H9 (cell line): ENCODE measurements at regions not wholly inside any gene's neighbourhood (a gene's known extent, or its start where the extent isn't known, plus 50 kb on each side); places are given as distances from the start of the nearest gene placed in this dataset.

Experiments used
- DNase-seq: peaks from one replicate; pipeline ENCODE4 v3.0.0-alpha.2; 2017
- H2AFZ ChIP-seq: one replicate; pipeline ENCODE4 v1.6.1; 2013; ENCODE audit warnings: mild to moderate bottlenecking, low read length, control low read depth, moderate library complexity
- H2AK5ac ChIP-seq: 2 replicates; pipeline ENCODE4 v1.6.1; 2013; ENCODE audit warnings: low read length, control low read depth, mixed read lengths; ENCODE audit not compliant: insufficient read length
- H2BK120ac ChIP-seq: one replicate; pipeline ENCODE4 v1.6.1; 2013; ENCODE audit warnings: low read depth, mild to moderate bottlenecking, low read length, control low read depth, inconsistent platforms; ENCODE audit not compliant: poor library complexity, severe bottlenecking
- H2BK12ac ChIP-seq: 2 replicates; pipeline ENCODE4 v1.6.1; 2013; ENCODE audit warnings: low read length, control low read depth, mixed read lengths, low read depth; ENCODE audit not compliant: insufficient read length
- H2BK15ac ChIP-seq: 2 replicates; pipeline ENCODE4 v1.6.1; 2013; ENCODE audit warnings: low read depth, low read length, control low read depth
- H2BK20ac ChIP-seq: one replicate; pipeline ENCODE4 v1.6.1; 2013; ENCODE audit warnings: low read depth, mild to moderate bottlenecking, low read length, control low read depth, inconsistent platforms; ENCODE audit not compliant: poor library complexity, severe bottlenecking
- H2BK5ac ChIP-seq: 2 replicates; pipeline ENCODE4 v1.6.1; 2013; ENCODE audit warnings: low read length, control low read depth, mixed read lengths; ENCODE audit not compliant: insufficient read length
- H3K14ac ChIP-seq: 2 replicates; pipeline ENCODE4 v1.6.1; 2013; ENCODE audit warnings: low read length, control low read depth; ENCODE audit not compliant: insufficient read depth
- H3K18ac ChIP-seq: 2 replicates; pipeline ENCODE4 v1.6.1; 2013; ENCODE audit warnings: low read depth, mild to moderate bottlenecking, mixed read lengths, low read length, control low read depth; ENCODE audit not compliant: insufficient read length
- H3K23ac ChIP-seq: 2 replicates; pipeline ENCODE4 v1.6.1; 2013; ENCODE audit warnings: low read length, control low read depth, mixed read lengths, low read depth; ENCODE audit not compliant: insufficient read length
- H3K23me2 ChIP-seq: 2 replicates; pipeline ENCODE4 v1.6.1; 2013; ENCODE audit warnings: low read depth, mild to moderate bottlenecking, mixed read lengths, low read length, control low read depth; ENCODE audit not compliant: insufficient read length, poor library complexity, severe bottlenecking
- H3K27ac ChIP-seq: 2 replicates; pipeline ENCODE4 v1.5.1; 2013; ENCODE audit warnings: low read length, control low read depth, mixed read lengths, low read depth; ENCODE audit not compliant: insufficient read length
- H3K27me3 ChIP-seq: 2 replicates; pipeline ENCODE4 v1.6.1; 2013; ENCODE audit warnings: low read length, control low read depth, inconsistent platforms; ENCODE audit not compliant: insufficient read depth
- H3K4ac ChIP-seq: 2 replicates; pipeline ENCODE4 v1.6.1; 2013; ENCODE audit warnings: low read depth, mild to moderate bottlenecking, control low read depth, inconsistent platforms, low read length, moderate library complexity
- H3K4me1 ChIP-seq: 2 replicates; pipeline ENCODE4 v1.6.1; 2013; ENCODE audit warnings: low read length, control low read depth, inconsistent platforms; ENCODE audit not compliant: insufficient read depth
- H3K4me2 ChIP-seq: 2 replicates; pipeline ENCODE4 v1.6.1; 2013; ENCODE audit warnings: low read length, control low read depth, mixed read lengths; ENCODE audit not compliant: insufficient read length, insufficient read depth
- H3K56ac ChIP-seq: 2 replicates; pipeline ENCODE4 v1.6.1; 2013; ENCODE audit warnings: low read depth, mild to moderate bottlenecking, mixed read lengths, low read length, control low read depth; ENCODE audit not compliant: insufficient read length
- H3K79me1 ChIP-seq: 2 replicates; pipeline ENCODE4 v1.6.1; 2013; ENCODE audit warnings: low read depth, mild to moderate bottlenecking, moderate library complexity, low read length, control low read depth, inconsistent platforms; ENCODE audit not compliant: insufficient read depth, poor library complexity, severe bottlenecking
- H3K79me2 ChIP-seq: 2 replicates; pipeline ENCODE4 v1.6.1; 2013; ENCODE audit warnings: low read length, control low read depth, inconsistent platforms; ENCODE audit not compliant: insufficient read depth
- H3K9ac ChIP-seq: 2 replicates; pipeline ENCODE4 v1.6.1; 2013; ENCODE audit warnings: low read length, control low read depth, mixed read lengths; ENCODE audit not compliant: insufficient read length; ENCODE audit errors: extremely low read depth
- H3K9me3 ChIP-seq: one replicate; pipeline ENCODE4 v1.6.1; 2013; ENCODE audit warnings: low read depth, low read length, inconsistent platforms; ENCODE audit not compliant: control insufficient read depth
- H3T11ph ChIP-seq: one replicate; pipeline ENCODE4 v1.6.1; 2013; ENCODE audit warnings: mild to moderate bottlenecking, low read length, control low read depth, inconsistent platforms
- H4K20me1 ChIP-seq: one replicate; pipeline ENCODE4 v1.6.1; 2013; ENCODE audit not compliant: control insufficient read depth, insufficient read length, insufficient read depth
- H4K5ac ChIP-seq: 2 replicates; pipeline ENCODE4 v1.6.1; 2013; ENCODE audit warnings: low read depth, mild to moderate bottlenecking, mixed read lengths, low read length, control low read depth; ENCODE audit not compliant: insufficient read length
- H4K8ac ChIP-seq: replicated peaks from 2 replicates; pipeline ENCODE4 v1.6.1; 2013; ENCODE audit warnings: low read length, control low read depth, mixed read lengths, low read depth; ENCODE audit not compliant: insufficient read length
- H4K91ac ChIP-seq: 2 replicates; pipeline ENCODE4 v1.6.1; 2013; ENCODE audit warnings: low read depth, mild to moderate bottlenecking, moderate library complexity, mixed read lengths, low read length, control low read depth; ENCODE audit not compliant: insufficient read length
- H3K27ac Mint-ChIP-seq, 3 experiments: 2 replicates in 2 of 3; 3 replicates in 1 of 3; pipeline ENCODE4 v1.8.0; 2020 to 2021; ENCODE audit warnings: mixed read lengths in 3 of 3, mild to moderate bottlenecking in 1 of 3, moderate library complexity in 1 of 3
- H3K27me3 Mint-ChIP-seq: 2 replicates; pipeline ENCODE4 v1.8.0; 2021; ENCODE audit warnings: low read depth, mild to moderate bottlenecking, moderate library complexity, mixed read lengths
- H3K36me3 Mint-ChIP-seq, 3 experiments: 2 replicates in 2 of 3; 3 replicates in 1 of 3; pipeline ENCODE4 v1.8.0; 2020 to 2021; ENCODE audit warnings: low read depth in 3 of 3, mixed read lengths in 3 of 3; ENCODE audit not compliant: insufficient read depth in 1 of 3
- H3K4me1 Mint-ChIP-seq, 2 experiments: 2 replicates each; pipeline ENCODE4 v1.8.0; 2020; ENCODE audit warnings: mixed read lengths in 2 of 2
- H3K4me3 Mint-ChIP-seq, 2 experiments: 2 replicates in 1 of 2; 3 replicates in 1 of 2; pipeline ENCODE4 v1.8.0; 2020 to 2021; ENCODE audit warnings: mild to moderate bottlenecking in 2 of 2, mixed read lengths in 2 of 2, moderate library complexity in 1 of 2
- H3K9me3 Mint-ChIP-seq, 2 experiments: 2 replicates in 1 of 2; 3 replicates in 1 of 2; pipeline ENCODE4 v1.8.0; 2020; ENCODE audit warnings: mild to moderate bottlenecking in 2 of 2, mixed read lengths in 2 of 2, moderate library complexity in 1 of 2
- CTCF ChIP-seq: fragments of 200-600 bp; sonication (generic); conservative IDR thresholded peaks from 3 replicates; pipeline ENCODE4 v1.8.0; 2021; ENCODE audit warnings: antibody characterized with exemption, mild to moderate bottlenecking
- WGBS: extraction: QIAGEN DNeasy Blood & Tissue Kit; methylation state at CpG from one replicate; pipeline ENCODE4 v1.1.7; 2013; ENCODE audit warnings: missing lambda C conversion rate, low lambda C conversion rate, mixed read lengths; ENCODE audit not compliant: insufficient read length; ENCODE audit errors: extremely low coverage; 5-methylcytosine and 5-hydroxymethylcytosine counted together

GRCh38 chr18:43826215-43826614 is 548.9 kb upstream of the SYT4 start:
- Histone ChIP-seq H3K23ac (no peak overlapping the region), H3K23me2 (no peaks in the 10 kb centered on the region), H2BK20ac (no peak overlapping the region), H3K18ac (no peak overlapping the region), H3K4me2 (no peak overlapping the region), H4K5ac (no peak overlapping the region), H4K8ac (no peak overlapping the region), H2AK5ac (no peak overlapping the region), H2BK15ac (no peak overlapping the region), H2BK12ac (no peak overlapping the region), H3K9ac (no peak overlapping the region), H3K79me1 (no peaks in the 10 kb centered on the region), H3K27ac (no peak overlapping the region), H3K56ac (no peak overlapping the region), H4K91ac (no peak overlapping the region), H4K20me1 (no peaks in the 10 kb centered on the region), H2AFZ (no peak overlapping the region), H3K9me3 (no peaks in the 10 kb centered on the region), H3T11ph (no peak overlapping the region), H2BK5ac (no peak overlapping the region), H3K14ac (no peak overlapping the region), H3K27me3 (no peaks in the 10 kb centered on the region), H3K4ac (no peak overlapping the region), H3K4me1 (no peaks in the 10 kb centered on the region; the same call in 1 of the 2 replicates), H2BK120ac (no peak overlapping the region), H3K79me2 (no peaks in the 10 kb centered on the region)
- Mint-ChIP-seq H3K36me3 (no peaks in the 10 kb centered on the region), H3K27ac (no peak overlapping the region), H3K9me3 (no peaks in the 10 kb centered on the region), H3K4me3 (no peak overlapping the region), H3K27me3 (no peaks in the 10 kb centered on the region), H3K4me1 (peaks cover 8 to 11% of the 10 kb centered on the region in 2 experiments)
- DNase-seq = no peak
- WGBS = no CpG with 5 or more reads among the region's 1 CpG
- no peak for TF ChIP-seq CTCF
